H9 (cell line): ENCODE measurements at regions not wholly inside any gene's neighbourhood (a gene's known extent, or its start where the extent isn't known, plus 50 kb on each side); places are given as distances from the start of the nearest gene placed in this dataset.

Source experiments
- DNase-seq: peaks from one replicate; pipeline ENCODE4 v3.0.0-alpha.2; 2017
- H2AFZ ChIP-seq: one replicate; pipeline ENCODE4 v1.6.1; 2013; ENCODE audit warnings: mild to moderate bottlenecking, low read length, control low read depth, moderate library complexity
- H2AK5ac ChIP-seq: 2 replicates; pipeline ENCODE4 v1.6.1; 2013; ENCODE audit warnings: low read length, control low read depth, mixed read lengths; ENCODE audit not compliant: insufficient read length
- H2BK120ac ChIP-seq: one replicate; pipeline ENCODE4 v1.6.1; 2013; ENCODE audit warnings: low read depth, mild to moderate bottlenecking, low read length, control low read depth, inconsistent platforms; ENCODE audit not compliant: poor library complexity, severe bottlenecking
- H2BK12ac ChIP-seq: 2 replicates; pipeline ENCODE4 v1.6.1; 2013; ENCODE audit warnings: low read length, control low read depth, mixed read lengths, low read depth; ENCODE audit not compliant: insufficient read length
- H2BK15ac ChIP-seq: 2 replicates; pipeline ENCODE4 v1.6.1; 2013; ENCODE audit warnings: low read depth, low read length, control low read depth
- H2BK20ac ChIP-seq: one replicate; pipeline ENCODE4 v1.6.1; 2013; ENCODE audit warnings: low read depth, mild to moderate bottlenecking, low read length, control low read depth, inconsistent platforms; ENCODE audit not compliant: poor library complexity, severe bottlenecking
- H2BK5ac ChIP-seq: 2 replicates; pipeline ENCODE4 v1.6.1; 2013; ENCODE audit warnings: low read length, control low read depth, mixed read lengths; ENCODE audit not compliant: insufficient read length
- H3K14ac ChIP-seq: 2 replicates; pipeline ENCODE4 v1.6.1; 2013; ENCODE audit warnings: low read length, control low read depth; ENCODE audit not compliant: insufficient read depth
- H3K18ac ChIP-seq: 2 replicates; pipeline ENCODE4 v1.6.1; 2013; ENCODE audit warnings: low read depth, mild to moderate bottlenecking, mixed read lengths, low read length, control low read depth; ENCODE audit not compliant: insufficient read length
- H3K23ac ChIP-seq: 2 replicates; pipeline ENCODE4 v1.6.1; 2013; ENCODE audit warnings: low read length, control low read depth, mixed read lengths, low read depth; ENCODE audit not compliant: insufficient read length
- H3K23me2 ChIP-seq: 2 replicates; pipeline ENCODE4 v1.6.1; 2013; ENCODE audit warnings: low read depth, mild to moderate bottlenecking, mixed read lengths, low read length, control low read depth; ENCODE audit not compliant: insufficient read length, poor library complexity, severe bottlenecking
- H3K27ac ChIP-seq: 2 replicates; pipeline ENCODE4 v1.5.1; 2013; ENCODE audit warnings: low read length, control low read depth, mixed read lengths, low read depth; ENCODE audit not compliant: insufficient read length
- H3K27me3 ChIP-seq: 2 replicates; pipeline ENCODE4 v1.6.1; 2013; ENCODE audit warnings: low read length, control low read depth, inconsistent platforms; ENCODE audit not compliant: insufficient read depth
- H3K4ac ChIP-seq: 2 replicates; pipeline ENCODE4 v1.6.1; 2013; ENCODE audit warnings: low read depth, mild to moderate bottlenecking, control low read depth, inconsistent platforms, low read length, moderate library complexity
- H3K4me1 ChIP-seq: 2 replicates; pipeline ENCODE4 v1.6.1; 2013; ENCODE audit warnings: low read length, control low read depth, inconsistent platforms; ENCODE audit not compliant: insufficient read depth
- H3K4me2 ChIP-seq: 2 replicates; pipeline ENCODE4 v1.6.1; 2013; ENCODE audit warnings: low read length, control low read depth, mixed read lengths; ENCODE audit not compliant: insufficient read length, insufficient read depth
- H3K56ac ChIP-seq: 2 replicates; pipeline ENCODE4 v1.6.1; 2013; ENCODE audit warnings: low read depth, mild to moderate bottlenecking, mixed read lengths, low read length, control low read depth; ENCODE audit not compliant: insufficient read length
- H3K79me1 ChIP-seq: 2 replicates; pipeline ENCODE4 v1.6.1; 2013; ENCODE audit warnings: low read depth, mild to moderate bottlenecking, moderate library complexity, low read length, control low read depth, inconsistent platforms; ENCODE audit not compliant: insufficient read depth, poor library complexity, severe bottlenecking
- H3K79me2 ChIP-seq: 2 replicates; pipeline ENCODE4 v1.6.1; 2013; ENCODE audit warnings: low read length, control low read depth, inconsistent platforms; ENCODE audit not compliant: insufficient read depth
- H3K9ac ChIP-seq: 2 replicates; pipeline ENCODE4 v1.6.1; 2013; ENCODE audit warnings: low read length, control low read depth, mixed read lengths; ENCODE audit not compliant: insufficient read length; ENCODE audit errors: extremely low read depth
- H3K9me3 ChIP-seq: one replicate; pipeline ENCODE4 v1.6.1; 2013; ENCODE audit warnings: low read depth, low read length, inconsistent platforms; ENCODE audit not compliant: control insufficient read depth
- H3T11ph ChIP-seq: one replicate; pipeline ENCODE4 v1.6.1; 2013; ENCODE audit warnings: mild to moderate bottlenecking, low read length, control low read depth, inconsistent platforms
- H4K20me1 ChIP-seq: one replicate; pipeline ENCODE4 v1.6.1; 2013; ENCODE audit not compliant: control insufficient read depth, insufficient read length, insufficient read depth
- H4K5ac ChIP-seq: 2 replicates; pipeline ENCODE4 v1.6.1; 2013; ENCODE audit warnings: low read depth, mild to moderate bottlenecking, mixed read lengths, low read length, control low read depth; ENCODE audit not compliant: insufficient read length
- H4K8ac ChIP-seq: replicated peaks from 2 replicates; pipeline ENCODE4 v1.6.1; 2013; ENCODE audit warnings: low read length, control low read depth, mixed read lengths, low read depth; ENCODE audit not compliant: insufficient read length
- H4K91ac ChIP-seq: 2 replicates; pipeline ENCODE4 v1.6.1; 2013; ENCODE audit warnings: low read depth, mild to moderate bottlenecking, moderate library complexity, mixed read lengths, low read length, control low read depth; ENCODE audit not compliant: insufficient read length
- H3K27ac Mint-ChIP-seq, 3 experiments: 2 replicates in 2 of 3; 3 replicates in 1 of 3; pipeline ENCODE4 v1.8.0; 2020 to 2021; ENCODE audit warnings: mixed read lengths in 3 of 3, mild to moderate bottlenecking in 1 of 3, moderate library complexity in 1 of 3
- H3K27me3 Mint-ChIP-seq: 2 replicates; pipeline ENCODE4 v1.8.0; 2021; ENCODE audit warnings: low read depth, mild to moderate bottlenecking, moderate library complexity, mixed read lengths
- H3K36me3 Mint-ChIP-seq, 3 experiments: 2 replicates in 2 of 3; 3 replicates in 1 of 3; pipeline ENCODE4 v1.8.0; 2020 to 2021; ENCODE audit warnings: low read depth in 3 of 3, mixed read lengths in 3 of 3; ENCODE audit not compliant: insufficient read depth in 1 of 3
- H3K4me1 Mint-ChIP-seq, 2 experiments: 2 replicates each; pipeline ENCODE4 v1.8.0; 2020; ENCODE audit warnings: mixed read lengths in 2 of 2
- H3K4me3 Mint-ChIP-seq, 2 experiments: 2 replicates in 1 of 2; 3 replicates in 1 of 2; pipeline ENCODE4 v1.8.0; 2020 to 2021; ENCODE audit warnings: mild to moderate bottlenecking in 2 of 2, mixed read lengths in 2 of 2, moderate library complexity in 1 of 2
- H3K9me3 Mint-ChIP-seq, 2 experiments: 2 replicates in 1 of 2; 3 replicates in 1 of 2; pipeline ENCODE4 v1.8.0; 2020; ENCODE audit warnings: mild to moderate bottlenecking in 2 of 2, mixed read lengths in 2 of 2, moderate library complexity in 1 of 2
- CTCF ChIP-seq: fragments of 200-600 bp; sonication (generic); conservative IDR thresholded peaks from 3 replicates; pipeline ENCODE4 v1.8.0; 2021; ENCODE audit warnings: antibody characterized with exemption, mild to moderate bottlenecking
- WGBS: extraction: QIAGEN DNeasy Blood & Tissue Kit; methylation state at CpG from one replicate; pipeline ENCODE4 v1.1.7; 2013; ENCODE audit warnings: missing lambda C conversion rate, low lambda C conversion rate, mixed read lengths; ENCODE audit not compliant: insufficient read length; ENCODE audit errors: extremely low coverage; 5-methylcytosine and 5-hydroxymethylcytosine counted together

- H3K79me1 ChIP-seq: no peaks in the 10 kb centered on the region
- H4K8ac ChIP-seq: no peak overlapping the region
- Mint-ChIP-seq H3K4me1 (peaks cover 43% of the 10 kb centered on the region in 2 experiments), H3K27me3 (peaks cover 7% of the 10 kb centered on the region), H3K27ac (no peak overlapping the region), H3K9me3 (no peaks in the 10 kb centered on the region), H3K4me3 (no peak overlapping the region), H3K36me3 (no peaks in the 10 kb centered on the region; a peak in 1 of 7 replicates)
- H2BK20ac ChIP-seq: no peak overlapping the region
- no peak overlapping the region for H3K27ac ChIP-seq
- H2BK120ac ChIP-seq: no peak overlapping the region
- no peak for DNase-seq
- no peak overlapping the region for H3K9ac ChIP-seq
- H4K20me1 ChIP-seq: no peaks in the 10 kb centered on the region
- peak overlapping the region; percentile 17; the same call in 1 of the 2 replicates for H3K14ac ChIP-seq
- TF ChIP-seq CTCF: no peak
- H3K9me3 ChIP-seq: no peaks in the 10 kb centered on the region
- no peak overlapping the region for H3T11ph ChIP-seq
- no peak overlapping the region for H2BK5ac ChIP-seq
- H3K4ac ChIP-seq: no peak overlapping the region
- H3K4me2 ChIP-seq: no peak overlapping the region
- H2BK15ac ChIP-seq: no peak overlapping the region
- no peak overlapping the region for H2AFZ ChIP-seq
- no peaks in the 10 kb centered on the region; the same call in 1 of the 2 replicates for H3K4me1 ChIP-seq
- H4K91ac ChIP-seq: no peak overlapping the region
- no peaks in the 10 kb centered on the region for H3K23me2 ChIP-seq
- no peak overlapping the region for H4K5ac ChIP-seq
- H3K56ac ChIP-seq: no peak overlapping the region
- no peak overlapping the region for H2BK12ac ChIP-seq
- no peaks in the 10 kb centered on the region for H3K79me2 ChIP-seq
- WGBS: no CpG with 5 or more reads among the region's 10 CpGs
- no peak overlapping the region for H3K23ac ChIP-seq
- no peak overlapping the region for H2AK5ac ChIP-seq
- H3K27me3 ChIP-seq: no peaks in the 10 kb centered on the region
- H3K18ac ChIP-seq: no peak overlapping the region
Observed at GRCh38 chr16:79307214-79307613, 293.3 kb downstream of the MAF start.
